A549 (cell line): ENCODE measurements at regions not wholly inside any gene's neighbourhood (a gene's known extent, or its start where the extent isn't known, plus 50 kb on each side); places are given as distances from the start of the nearest gene placed in this dataset.

Experiments
- ATAC-seq, 2 experiments: fragments of 200-7000 bp in 1 of 2; fragments of >200 bp in 1 of 2; cut with Nextera tagmentation in 1 of 2; cut with Tn5 transposase in 1 of 2; 3 replicates each; pipeline versions ENCODE4 v1.8.0 to v1.9.1; 2018 to 2020; ENCODE audit warnings: mild to moderate bottlenecking in 1 of 2, moderate library complexity in 1 of 2
- CTCF ChIA-PET: fragments of 300-600 bp; sonication (Branson Sonifier 250); formaldehyde crosslinking; extraction: SDS; loops from one replicate; lab custom pipeline; 2021; ENCODE audit warnings: antibody characterized with exemption, inconsistent platforms; lab: Yijun Ruan, JAX
- POLR2A ChIA-PET: fragments of 350-600 bp; formaldehyde crosslinking; extraction: SDS; loops from one replicate; lab custom pipeline; 2021; ENCODE audit warnings: antibody characterized with exemption, inconsistent platforms; lab: Yijun Ruan, JAX
- DNase-seq, 2 experiments: peaks; one replicate each; pipeline versions ENCODE4 v3.0.0 to v3.0.0-alpha.2; 2011 to 2016; ENCODE audit warnings: low read depth in 1 of 2, low spot score in 1 of 2
- FAIRE-seq: peaks from 2 replicates; lab custom pipeline; 2011; peaks lifted over from hg19 to GRCh38; lab: Jason Lieb, UNC
- H3K27ac ChIP-seq, 2 experiments: fragments of >200 bp; sonication (Bioruptor Twin); formaldehyde crosslinking; 3 replicates each; pipeline ENCODE4 v1.5.1; 2016 to 2017
- H3K4me1 ChIP-seq: fragments of >200 bp; sonication (Bioruptor Twin); formaldehyde crosslinking; 3 replicates; pipeline ENCODE4 v1.6.1; 2016
- H3K4me2 ChIP-seq: fragments of >200 bp; sonication (Bioruptor Twin); formaldehyde crosslinking; 3 replicates; pipeline ENCODE4 v1.6.1; 2016
- H3K4me3 ChIP-seq: fragments of >200 bp; sonication (Bioruptor Twin); formaldehyde crosslinking; 3 replicates; pipeline ENCODE4 v1.5.1; 2016
- H3K9me3 ChIP-seq: fragments of >200 bp; sonication (Bioruptor Twin); formaldehyde crosslinking; 3 replicates; pipeline ENCODE4 v1.6.1; 2016
- ATOH8 ChIP-seq: fragments of 250-450 bp; sonication (Bioruptor Pico); IDR thresholded peaks from 2 replicates; pipeline ENCODE4 v1.5.0; 2020; ENCODE audit warnings: low read depth, mild to moderate bottlenecking, moderate library complexity
- CBX8 ChIP-seq: fragments of 200-600 bp; sonication (generic); IDR thresholded peaks from 2 replicates; pipeline ENCODE4 v1.6.1; 2016
- CEBPB ChIP-seq, 2 experiments: fragments of >200 bp in 1 of 2; sonication (Bioruptor Twin) in 1 of 2; formaldehyde crosslinking in 1 of 2; IDR thresholded peaks; 2 replicates each; pipeline ENCODE4 v1.6.1; 2012 to 2016
- CHD2 ChIP-seq: fragments of 150-350 bp; IDR thresholded peaks from 2 replicates; pipeline ENCODE4 v1.6.1; 2014; ENCODE audit warnings: low read length; ENCODE audit not compliant: partially characterized antibody
- CTCF ChIP-seq: fragments of >200 bp; sonication (Bioruptor Twin); formaldehyde crosslinking; IDR thresholded peaks from 3 replicates; pipeline ENCODE4 v1.5.1; 2016
- EHMT2 ChIP-seq: fragments of 200-600 bp; sonication (generic); IDR thresholded peaks from 2 replicates; pipeline ENCODE4 v1.6.1; 2016; ENCODE audit warnings: antibody characterized with exemption, low read depth, mild to moderate bottlenecking, moderate library complexity
- ELK1 ChIP-seq: fragments of 150-350 bp; IDR thresholded peaks from 2 replicates; pipeline ENCODE4 v1.6.1; 2014; ENCODE audit warnings: low read depth, mild to moderate bottlenecking, low read length
- EP300 ChIP-seq, 2 experiments: fragments of >200 bp; sonication (Bioruptor Twin); formaldehyde crosslinking; IDR thresholded peaks; 2 replicates in 1 of 2; 3 replicates in 1 of 2; pipeline ENCODE4 v1.6.1; 2016 to 2017
- FOSL2 ChIP-seq, 2 experiments: fragments of 450-650 bp in 1 of 2; fragments of >200 bp in 1 of 2; sonication (Bioruptor Twin) in 1 of 2; formaldehyde crosslinking; IDR thresholded peaks; 2 replicates each; pipeline versions ENCODE4 v1.5.0 to v1.6.1; 2016 to 2020; ENCODE audit warnings: mild to moderate bottlenecking in 1 of 2, moderate library complexity in 1 of 2
- FOXS1 ChIP-seq: fragments of 250-450 bp; sonication (Bioruptor Pico); IDR thresholded peaks from 2 replicates; pipeline ENCODE4 v1.5.0; 2020; ENCODE audit warnings: mild to moderate bottlenecking, moderate library complexity
- GATA3 ChIP-seq: IDR thresholded peaks from 2 replicates; pipeline ENCODE4 v1.6.1; 2012; ENCODE audit warnings: borderline replicate concordance
- HDAC2 ChIP-seq: fragments of 200-600 bp; sonication (generic); IDR thresholded peaks from 2 replicates; pipeline ENCODE4 v1.6.1; 2016
- HES2 ChIP-seq: fragments of >200 bp; sonication (Bioruptor Twin); formaldehyde crosslinking; IDR thresholded peaks from 2 replicates; pipeline ENCODE4 v1.6.1; 2016
- HOXA7 ChIP-seq: fragments of 250-450 bp; sonication (Bioruptor Pico); IDR thresholded peaks from 2 replicates; pipeline ENCODE4 v1.5.0; 2020; ENCODE audit warnings: mild to moderate bottlenecking, moderate library complexity
- HOXB13 ChIP-seq: fragments of 250-450 bp; sonication (Bioruptor Pico); IDR thresholded peaks from 2 replicates; pipeline ENCODE4 v1.5.0; 2020; ENCODE audit warnings: low read depth, mild to moderate bottlenecking, moderate library complexity
- HOXB5 ChIP-seq: fragments of 250-450 bp; sonication (Bioruptor Pico); IDR thresholded peaks from 2 replicates; pipeline ENCODE4 v1.5.0; 2020; ENCODE audit warnings: mild to moderate bottlenecking, moderate library complexity
- KDM5A ChIP-seq: fragments of 200-600 bp; sonication (generic); IDR thresholded peaks from 2 replicates; pipeline ENCODE4 v1.6.1; 2016; ENCODE audit warnings: antibody characterized with exemption, mild to moderate bottlenecking
- NR3C1 ChIP-seq: fragments of >200 bp; sonication (Bioruptor Twin); formaldehyde crosslinking; IDR thresholded peaks from 3 replicates; pipeline ENCODE4 v1.6.1; 2017
- PHF8 ChIP-seq: fragments of 200-600 bp; sonication (generic); IDR thresholded peaks from 2 replicates; pipeline ENCODE4 v1.6.1; 2016; ENCODE audit warnings: low read depth, mild to moderate bottlenecking, antibody characterized with exemption, moderate library complexity, borderline replicate concordance
- POLR2AphosphoS2 ChIP-seq: conservative IDR thresholded peaks from 2 replicates; pipeline ENCODE4 v1.6.1; 2012; ENCODE audit warnings: low read length, improper control_type of control experiment, inconsistent platforms
- REST ChIP-seq: fragments of 200-600 bp; sonication (generic); IDR thresholded peaks from 2 replicates; pipeline ENCODE4 v1.6.1; 2016; ENCODE audit warnings: antibody characterized with exemption, mild to moderate bottlenecking, moderate library complexity
- TP53 ChIP-seq: fragments of 250-450 bp; sonication (Bioruptor Pico); IDR thresholded peaks from 2 replicates; pipeline ENCODE4 v1.5.0; 2021; ENCODE audit warnings: mild to moderate bottlenecking, moderate library complexity
- USF2 ChIP-seq: fragments of 450-650 bp; IDR thresholded peaks from 2 replicates; pipeline ENCODE4 v1.6.1; 2014; ENCODE audit warnings: antibody characterized with exemption
- ZFP36 ChIP-seq: fragments of 450-650 bp; IDR thresholded peaks from 2 replicates; pipeline ENCODE4 v1.6.1; 2014; ENCODE audit warnings: borderline replicate concordance; ENCODE audit not compliant: partially characterized antibody
- WGBS: methylation state at CpG from one replicate; pipeline ENCODE4 v1.1.6; 2017; ENCODE audit errors: missing lambda C conversion rate; 5-methylcytosine and 5-hydroxymethylcytosine counted together

- no peak for ATAC-seq
- H3K4me3 ChIP-seq = no peak overlapping the region
- no peaks in the 10 kb centered on the region for H3K9me3 ChIP-seq
- no peaks in the 10 kb centered on the region for H3K4me1 ChIP-seq
- 77% methylated on average over 4 of the region's 4 CpGs for WGBS
- FAIRE-seq = no peak
- CTCF ChIA-PET = interaction anchor here (1.3 to 5.6 kb wide), 2 partner anchors 15 to 19 kb away, joined by 3 to 49 read pairs; no protein-coding TSS in a partner anchor
- TF ChIP-seq HDAC2 (no peak), ATOH8 (CRISPR knock-in tag) (no peak), GATA3 (no peak), CEBPB (IDR thresholded peaks at IDR 0.05) (no peak), PHF8 (no peak), CHD2 (no peak), USF2 (no peak), ZFP36 (no peak), FOSL2 (IDR thresholded peaks at IDR 0.05) (no peak), FOSL2 (CRISPR knock-in tag; IDR thresholded peaks at IDR 0.05) (no peak), HOXB13 (no peak), HOXA7 (no peak), ELK1 (no peak), POLR2AphosphoS2 (no peak), TP53 (CRISPR knock-in tag) (no peak), FOXS1 (CRISPR knock-in tag) (no peak), REST (no peak)
- POLR2A ChIA-PET = interaction anchor here (0.6 kb wide), 1 partner anchor 21 kb away, joined by 3 read pairs; no protein-coding TSS in a partner anchor
- H3K27ac ChIP-seq = no peak overlapping the region
- no peak for DNase-seq
- no peak overlapping the region for H3K4me2 ChIP-seq
These were observed 67.0 kb upstream of the EDEM3 start for GRCh38 chr1:184821658-184822057.

GRCh38 chr1:184820956-184821355 lies 66.3 kb upstream of the EDEM3 start:
- Histone ChIP-seq H3K4me3 (no peak overlapping the region), H3K9me3 (no peaks in the 10 kb centered on the region), H3K4me2 (no peak overlapping the region), H3K27ac (no peak overlapping the region), H3K4me1 (no peaks in the 10 kb centered on the region)
- no peak for ATAC-seq
- 74% methylated on average over 5 of the region's 5 CpGs for WGBS
- ChIA-PET CTCF (interaction anchor here (1.1 to 5.6 kb wide), 3 partner anchors 14 to 161 kb away, joined by 3 to 49 read pairs (median 3); no protein-coding TSS in a partner anchor), POLR2A (interaction anchor here (0.6 kb wide), 1 partner anchor 22 kb away, joined by 3 read pairs; no protein-coding TSS in a partner anchor)
- FAIRE-seq = no peak
- no peak for DNase-seq
- TF ChIP-seq CBX8 (no peak), KDM5A (no peak), CTCF (no peak), EP300 (IDR thresholded peaks at IDR 0.05) (no peak), HOXB5 (CRISPR knock-in tag) (no peak), NR3C1 (no peak), HES2 (no peak), REST (no peak), EHMT2 (no peak), FOXS1 (CRISPR knock-in tag) (no peak)
